Stomach (tissue), 4 donors: ENCODE measurements at regions not wholly inside any gene's neighbourhood (a gene's known extent, or its start where the extent isn't known, plus 50 kb on each side); places are given as distances from the start of the nearest gene placed in this dataset.

Experiments used
- CTCF ChIP-seq, 7 experiments: fragments of 450-650 bp in 4 of 7; fragments of 200-600 bp in 3 of 7; sonication (generic) in 3 of 7; IDR thresholded peaks; one replicate each; pipeline ENCODE4 v1.5.1; 2016 to 2019; ENCODE audit warnings: antibody characterized with exemption in 7 of 7, control low read depth in 2 of 7, mild to moderate bottlenecking in 1 of 7
- EP300 ChIP-seq: sonication (generic); formaldehyde crosslinking; IDR thresholded peaks from one replicate; pipeline ENCODE4 v1.6.1; 2017; ENCODE audit warnings: antibody characterized with exemption
- POLR2A ChIP-seq, 4 donors: fragments of 450-650 bp; IDR thresholded peaks; one replicate each; pipeline ENCODE4 v1.6.1; 2016; ENCODE audit warnings: antibody characterized with exemption in 4 of 4, control low read depth in 2 of 4, mild to moderate bottlenecking in 1 of 4, moderate library complexity in 1 of 4
- POLR2AphosphoS5 ChIP-seq, 3 donors: sonication (generic); formaldehyde crosslinking; IDR thresholded peaks; one replicate each; pipeline ENCODE4 v1.6.1; 2016; ENCODE audit warnings: antibody characterized with exemption in 3 of 3

- TF ChIP-seq EP300 (no peak), CTCF (IDR thresholded peaks at IDR 0.05) (no peak), POLR2AphosphoS5 (IDR thresholded peaks at IDR 0.05) (no peak), POLR2A (IDR thresholded peaks at IDR 0.05) (no peak)
Measured at GRCh38 chr12:96103067-96103644, 67.8 kb upstream of the LTA4H start.
